Tibial artery (tissue), 4 donors: ENCODE measurements at regions not wholly inside any gene's neighbourhood (a gene's known extent, or its start where the extent isn't known, plus 50 kb on each side); places are given as distances from the start of the nearest gene placed in this dataset.

Experiments
- DNase-seq, 2 donors: peaks; one replicate each; pipeline ENCODE4 v3.0.0-alpha.2; 2019
- H3K27ac ChIP-seq, 2 donors: fragments of 200-600 bp; sonication (generic) in 1 of 2; 1 replicate in 1 of 2; 2 replicates in 1 of 2; pipeline ENCODE4 v1.5.1; 2018 to 2019; ENCODE audit warnings: mild to moderate bottlenecking in 1 of 2
- H3K27me3 ChIP-seq, 2 donors: fragments of 200-600 bp; sonication (generic) in 1 of 2; one replicate each; pipeline versions ENCODE4 v1.5.1 to v1.6.0; 2016 to 2019
- H3K36me3 ChIP-seq, 3 donors: fragments of 200-600 bp; sonication (generic) in 2 of 3; one replicate each; pipeline ENCODE4 v1.5.1; 2016 to 2019; ENCODE audit warnings: mild to moderate bottlenecking in 2 of 3
- H3K4me1 ChIP-seq, 4 donors: fragments of 200-600 bp; sonication (generic) in 2 of 4; 1 replicate in 3 of 4; 2 replicates in 1 of 4; pipeline ENCODE4 v1.5.1; 2016 to 2019
- H3K4me3 ChIP-seq, 2 donors: fragments of 200-600 bp; sonication (generic) in 1 of 2; 1 replicate in 1 of 2; 2 replicates in 1 of 2; pipeline ENCODE4 v1.5.1; 2018 to 2019; ENCODE audit warnings: mild to moderate bottlenecking in 2 of 2
- H3K9me3 ChIP-seq, 3 donors: fragments of 200-600 bp; sonication (generic) in 1 of 3; one replicate each; pipeline ENCODE4 v1.5.1; 2016 to 2019
- CTCF ChIP-seq, 2 experiments: fragments of 200-600 bp in 1 of 2; fragments of 450-650 bp in 1 of 2; IDR thresholded peaks; one replicate each; pipeline ENCODE4 v1.5.1; 2017 to 2019; ENCODE audit warnings: antibody characterized with exemption in 2 of 2, mild to moderate bottlenecking in 1 of 2, moderate library complexity in 1 of 2
- intact Hi-C: fragments of 100-400 bp; cut with DNase I; formaldehyde crosslinking; loops from one replicate; pipeline ENCODE4 v1.15.0; 2023; ENCODE audit warnings: low total_unique reads

GRCh38 chr2:89841476-89841840 is 1150.0 kb downstream of the RPIA start:
- no peak for TF ChIP-seq CTCF (IDR thresholded peaks at IDR 0.05)
- intact Hi-C loops: no loop called here
- no peaks in the 10 kb centered on the region for H3K4me1 ChIP-seq
- H3K9me3 ChIP-seq: peaks cover 0 to 32% (median 29%) of the 10 kb centered on the region in 3 donors
- H3K27me3 ChIP-seq: no peaks in the 10 kb centered on the region
- no peaks in the 10 kb centered on the region for H3K36me3 ChIP-seq
- DNase-seq: no peak
- no peak overlapping the region for H3K4me3 ChIP-seq
- no peak overlapping the region for H3K27ac ChIP-seq

GRCh38 chr2:89842180-89842908 is 1150.9 kb downstream of the RPIA start:
- Histone ChIP-seq H3K9me3 (peaks cover 0 to 32% (median 23%) of the 10 kb centered on the region in 3 donors), H3K36me3 (no peaks in the 10 kb centered on the region), H3K27ac (no peak overlapping the region), H3K4me1 (no peaks in the 10 kb centered on the region), H3K4me3 (no peak overlapping the region), H3K27me3 (no peaks in the 10 kb centered on the region)
- intact Hi-C loops: no loop called here
- peak in 1 of 2 donors; percentile 51 for DNase-seq
- no peak for TF ChIP-seq CTCF (IDR thresholded peaks at IDR 0.05)

GRCh38 chr2:89844221-89844943 is 1152.9 kb downstream of the RPIA start:
- H3K27me3 ChIP-seq: peaks cover 0 to 6% of the 10 kb centered on the region in 2 donors
- intact Hi-C loops: no loop called here
- peaks cover 0 to 16% (median 3%) of the 10 kb centered on the region in 3 donors for H3K9me3 ChIP-seq
- H3K27ac ChIP-seq: no peak overlapping the region
- H3K36me3 ChIP-seq: no peaks in the 10 kb centered on the region
- peak in 1 of 2 donors; percentile 50 for DNase-seq
- TF ChIP-seq CTCF (IDR thresholded peaks at IDR 0.05): no peak
- no peaks in the 10 kb centered on the region for H3K4me1 ChIP-seq
- H3K4me3 ChIP-seq: no peak overlapping the region

- Histone ChIP-seq H3K4me1 (no peaks in the 10 kb centered on the region), H3K9me3 (peaks cover 0 to 11% (median 0%) of the 10 kb centered on the region in 3 donors), H3K36me3 (no peaks in the 10 kb centered on the region), H3K27ac (no peak overlapping the region), H3K4me3 (no peak overlapping the region), H3K27me3 (peaks cover 0 to 8% of the 10 kb centered on the region in 2 donors)
- peak in 1 of 2 donors; percentile 41 for DNase-seq
- no peak for TF ChIP-seq CTCF (IDR thresholded peaks at IDR 0.05)
- intact Hi-C loops: no loop called here
Measured at GRCh38 chr2:89845532-89845931, 1154.1 kb downstream of the RPIA start.

GRCh38 chr2:89848114-89848513 is 1156.6 kb downstream of the RPIA start:
- H3K27ac ChIP-seq: no peak overlapping the region

More at GRCh38 chr2:89848114-89848513, 1156.6 kb downstream of the RPIA start:
- Histone ChIP-seq H3K4me1 (no peaks in the 10 kb centered on the region), H3K4me3 (no peak overlapping the region), H3K27me3 (peaks cover 0 to 20% of the 10 kb centered on the region in 2 donors), H3K9me3 (no peaks in the 10 kb centered on the region), H3K36me3 (no peaks in the 10 kb centered on the region)
- intact Hi-C loops: no loop called here
- DNase-seq: no peak
- no peak for TF ChIP-seq CTCF (IDR thresholded peaks at IDR 0.05)
